HG03432 (cell line): ENCODE measurements at regions not wholly inside any gene's neighbourhood (a gene's known extent, or its start where the extent isn't known, plus 50 kb on each side); places are given as distances from the start of the nearest gene placed in this dataset.

Experiments
- ATAC-seq: cut with Tn5 transposase; IDR thresholded peaks from one replicate; pipeline ENCODE4 v1.9.1; 2021; ENCODE audit warnings: mild to moderate bottlenecking, moderate library complexity; ENCODE audit not compliant: unreplicated experiment

DNA sequence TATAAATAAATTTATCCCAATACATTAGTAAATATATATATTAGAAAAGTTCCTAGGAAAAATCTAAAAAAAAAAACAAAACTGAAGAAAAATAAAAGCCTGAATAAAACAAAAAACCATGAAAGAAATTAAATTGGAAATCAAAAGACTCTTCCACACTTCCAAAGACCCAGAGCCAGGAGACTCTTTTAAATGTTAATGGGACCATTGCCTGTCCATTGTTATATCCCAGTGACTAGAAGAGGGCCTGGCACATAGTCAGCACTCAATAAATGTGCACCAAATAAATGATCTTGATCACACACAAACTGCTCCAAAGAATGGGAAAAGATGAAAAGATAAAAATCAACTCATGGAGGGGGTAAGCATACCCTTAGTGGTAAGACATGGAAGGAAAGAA, 51.3 kb upstream of the CLDN18 start:
- no peak for ATAC-seq
